ENCODE measurements at regions not wholly inside any gene's neighbourhood (a gene's known extent, or its start where the extent isn't known, plus 50 kb on each side); places are given as distances from the start of the nearest gene placed in this dataset.
A peak's percentile ranks its signal among the peaks of the same experiment; 100 is the strongest.

DNA sequence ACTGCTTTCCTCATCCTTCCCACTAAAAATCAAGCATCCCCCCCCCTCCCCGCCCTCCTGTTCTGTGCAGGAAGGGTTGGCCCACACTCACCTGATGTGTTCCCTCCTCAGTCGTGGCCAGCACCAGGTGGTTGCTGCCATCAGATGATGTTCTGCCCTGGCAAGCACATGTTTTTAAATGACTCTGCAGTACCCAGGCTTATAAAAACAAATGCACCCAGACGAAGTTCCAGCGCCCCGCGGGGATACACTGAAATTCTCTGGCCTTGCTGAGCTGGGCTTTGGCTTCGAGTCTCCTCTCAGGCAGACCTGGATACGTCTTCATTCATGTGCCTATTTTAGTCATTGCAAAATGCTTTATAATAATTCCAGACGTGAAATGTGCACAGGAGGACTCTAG lies 316.3 kb downstream of the DLEU7 start:
- H3K27me3 Mint-ChIP-seq = no peaks in the 10 kb centered on the region
- no peaks in the 10 kb centered on the region for H3K36me3 ChIP-seq (ENCODE audit: control insufficient read depth in 2 of 2, extremely low read depth in 1 of 2, insufficient read depth in 1 of 2, low read length in 1 of 2)
- H3K36me3 Mint-ChIP-seq = no peaks in the 10 kb centered on the region
- ATAC-seq (replicated peaks in 1 of 4) = no peak
- ChIA-PET POLR2A (interaction anchor here in 1 of 2 donors (0.6 kb wide), 2 partner anchors 40 to 368 kb away, joined by 3 read pairs; no protein-coding TSS in a partner anchor), CTCF (no interaction called here)
- 63% methylated on average over 6 of the region's 9 CpGs for WGBS (ENCODE audit: insufficient coverage)
- no peaks in the 10 kb centered on the region for H3K9me3 ChIP-seq
- DNase-seq = no peak
- H3K27ac ChIP-seq (ENCODE audit: low read length) = no peak overlapping the region
- H3K9me3 Mint-ChIP-seq = no peaks in the 10 kb centered on the region
- peaks cover 28 to 37% (median 28%) of the 10 kb centered on the region in 3 donors for H3K4me1 Mint-ChIP-seq
- H3K4me1 ChIP-seq (ENCODE audit: control insufficient read depth in 1 of 2, extremely low read depth in 1 of 2, insufficient read depth in 2 of 2, low read length in 2 of 2) = peaks cover 9 to 10% of the 10 kb centered on the region in 2 experiments
- no peak overlapping the region for H3K27ac Mint-ChIP-seq
- H3K4me3 Mint-ChIP-seq = no peak overlapping the region
- H3K4me3 ChIP-seq (ENCODE audit: control insufficient read depth in 1 of 2, extremely low read depth in 1 of 2, low read length in 1 of 2) = no peak overlapping the region
- peaks cover 0 to 2% of the 10 kb centered on the region in 2 experiments for H3K27me3 ChIP-seq (replicated peaks in 1 of 2; ENCODE audit: control insufficient read depth in 2 of 2, extremely low read depth in 1 of 2, insufficient read depth in 2 of 2, low read length in 1 of 2)

DNA sequence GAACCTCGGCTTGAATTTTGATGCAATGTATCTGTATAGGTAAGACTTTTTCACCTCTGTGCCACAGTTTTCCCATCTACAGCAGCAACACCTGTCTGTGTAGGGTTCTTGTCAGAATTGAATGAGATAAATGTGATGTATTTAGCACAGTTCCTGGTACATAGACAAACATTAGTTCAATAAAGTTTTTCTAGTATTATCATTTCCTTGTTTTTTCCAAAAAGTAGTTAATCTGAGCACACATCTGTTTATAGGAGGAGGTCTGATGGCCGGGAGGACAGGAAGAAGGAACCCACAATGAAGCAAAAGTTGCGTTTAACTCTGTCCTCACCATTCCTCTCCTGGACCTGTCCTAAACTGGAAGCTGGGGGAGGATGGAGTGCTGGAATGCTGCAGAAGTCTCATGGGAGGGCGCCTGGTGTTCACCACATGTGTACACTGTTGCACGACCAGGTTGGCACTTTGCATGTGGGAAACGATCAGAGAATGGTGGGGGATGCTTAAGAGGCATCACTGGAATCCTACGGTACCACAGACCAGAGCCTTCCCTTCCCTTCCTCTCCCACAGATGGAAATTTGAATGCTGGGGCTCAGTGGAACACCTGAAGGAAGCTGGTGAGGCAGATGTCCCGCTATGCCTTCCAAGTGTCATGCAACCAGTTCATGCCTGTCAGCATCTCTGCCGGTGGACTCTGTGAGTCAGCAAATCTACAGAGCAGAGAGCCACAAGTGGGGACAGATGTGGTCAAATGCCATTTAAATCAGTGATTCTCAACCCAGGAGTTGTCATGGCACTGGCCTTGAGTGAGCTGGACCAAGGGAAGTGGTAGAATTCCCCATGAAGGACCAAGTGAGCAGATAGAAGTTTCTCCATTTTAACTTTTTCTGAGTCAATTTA lies 315.6 kb downstream of the DLEU7 start:
- Histone ChIP-seq H3K27ac (ENCODE audit: low read length) (no peak overlapping the region), H3K4me1 (ENCODE audit: control insufficient read depth in 1 of 2, extremely low read depth in 1 of 2, insufficient read depth in 2 of 2, low read length in 2 of 2) (peaks cover 9 to 10% of the 10 kb centered on the region in 2 experiments), H3K4me3 (ENCODE audit: control insufficient read depth in 1 of 2, extremely low read depth in 1 of 2, low read length in 1 of 2) (no peak overlapping the region), H3K36me3 (ENCODE audit: control insufficient read depth in 2 of 2, extremely low read depth in 1 of 2, insufficient read depth in 1 of 2, low read length in 1 of 2) (no peaks in the 10 kb centered on the region), H3K9me3 (no peaks in the 10 kb centered on the region), H3K27me3 (replicated peaks in 1 of 2; ENCODE audit: control insufficient read depth in 2 of 2, extremely low read depth in 1 of 2, insufficient read depth in 2 of 2, low read length in 1 of 2) (peaks cover 0 to 2% of the 10 kb centered on the region in 2 experiments)
- Mint-ChIP-seq H3K27me3 (no peaks in the 10 kb centered on the region), H3K36me3 (no peaks in the 10 kb centered on the region), H3K9me3 (no peaks in the 10 kb centered on the region), H3K4me3 (no peak overlapping the region), H3K27ac (peak overlapping the region in 1 of 2 donors; percentile 45), H3K4me1 (peaks cover 28 to 37% (median 28%) of the 10 kb centered on the region in 3 donors)
- DNase-seq (no peak), ATAC-seq (replicated peaks in 1 of 4) (no peak)
- POLR2A ChIA-PET = no interaction called here
- WGBS (ENCODE audit: insufficient coverage) = 48% methylated on average over 2 of the region's 9 CpGs
- CTCF ChIA-PET = interaction anchor here in 1 of 2 donors (2.1 kb wide), 1 partner anchor 551 kb away, joined by 10 read pairs; no protein-coding TSS in a partner anchor

DNA sequence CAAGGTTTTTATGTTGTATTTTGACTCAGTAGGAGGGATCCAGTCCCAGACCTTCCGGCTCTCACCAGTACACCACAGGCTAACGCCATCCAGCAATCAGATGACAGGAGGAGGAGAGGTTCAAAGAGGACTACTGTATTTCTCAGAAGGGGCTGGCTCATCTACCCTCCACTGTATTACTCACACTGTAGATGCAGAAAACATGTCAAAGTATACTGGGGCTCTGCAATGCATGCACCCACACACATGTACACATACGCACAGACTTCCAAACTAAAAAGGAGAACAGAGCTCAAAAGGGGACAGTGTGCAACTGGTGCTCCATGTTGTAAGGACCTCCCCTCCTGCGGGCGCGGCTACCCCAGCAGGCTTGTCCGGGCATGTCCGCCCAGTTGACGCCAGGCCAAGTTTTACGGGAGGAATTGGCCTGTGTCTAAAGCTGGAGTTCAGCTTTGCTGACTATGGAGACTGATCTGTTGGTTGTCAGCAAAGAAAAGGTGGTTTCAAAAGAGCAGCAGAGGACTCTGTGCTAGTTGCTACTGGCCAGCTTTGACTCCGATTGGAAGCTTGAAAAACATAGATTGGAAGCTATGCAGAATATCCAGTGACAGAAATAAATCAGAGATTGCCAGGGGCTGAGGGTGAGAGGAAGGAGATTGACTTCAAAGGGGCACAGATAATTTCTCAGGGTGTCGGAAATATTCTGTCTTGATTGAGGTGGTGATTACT lies 314.2 kb downstream of the DLEU7 start:
- H3K36me3 Mint-ChIP-seq = peaks cover 5% of the 10 kb centered on the region
- DNase-seq (no peak), ATAC-seq (replicated peaks in 1 of 4) (peak; percentile 31 to 69 (median 50))
- H3K36me3 ChIP-seq (ENCODE audit: control insufficient read depth in 2 of 2, extremely low read depth in 1 of 2, insufficient read depth in 1 of 2, low read length in 1 of 2) = no peaks in the 10 kb centered on the region
- H3K27ac ChIP-seq (ENCODE audit: low read length) = no peak overlapping the region
- ChIA-PET CTCF (interaction anchor here in 1 of 2 donors (2.1 kb wide), 1 partner anchor 552 kb away, joined by 10 read pairs; no protein-coding TSS in a partner anchor), POLR2A (no interaction called here)
- H3K4me3 Mint-ChIP-seq = peak overlapping the region in 1 of 3 donors; percentile 4
- no peak overlapping the region for H3K4me3 ChIP-seq (ENCODE audit: control insufficient read depth in 1 of 2, extremely low read depth in 1 of 2, low read length in 1 of 2)
- WGBS (ENCODE audit: insufficient coverage) = 92% methylated on average over 9 of the region's 12 CpGs
- H3K27ac Mint-ChIP-seq = peak overlapping the region; percentile 11 to 64
- H3K4me1 ChIP-seq (ENCODE audit: control insufficient read depth in 1 of 2, extremely low read depth in 1 of 2, insufficient read depth in 2 of 2, low read length in 2 of 2) = peaks cover 9 to 10% of the 10 kb centered on the region in 2 experiments
- H3K4me1 Mint-ChIP-seq = peaks cover 28 to 37% (median 28%) of the 10 kb centered on the region in 3 donors
- no peaks in the 10 kb centered on the region for H3K27me3 Mint-ChIP-seq
- H3K9me3 ChIP-seq = peaks cover 2% of the 10 kb centered on the region
- H3K9me3 Mint-ChIP-seq = peaks cover 0 to 5% (median 4%) of the 10 kb centered on the region in 3 donors
- H3K27me3 ChIP-seq (replicated peaks in 1 of 2; ENCODE audit: control insufficient read depth in 2 of 2, extremely low read depth in 1 of 2, insufficient read depth in 2 of 2, low read length in 1 of 2) = no peaks in the 10 kb centered on the region

DNA sequence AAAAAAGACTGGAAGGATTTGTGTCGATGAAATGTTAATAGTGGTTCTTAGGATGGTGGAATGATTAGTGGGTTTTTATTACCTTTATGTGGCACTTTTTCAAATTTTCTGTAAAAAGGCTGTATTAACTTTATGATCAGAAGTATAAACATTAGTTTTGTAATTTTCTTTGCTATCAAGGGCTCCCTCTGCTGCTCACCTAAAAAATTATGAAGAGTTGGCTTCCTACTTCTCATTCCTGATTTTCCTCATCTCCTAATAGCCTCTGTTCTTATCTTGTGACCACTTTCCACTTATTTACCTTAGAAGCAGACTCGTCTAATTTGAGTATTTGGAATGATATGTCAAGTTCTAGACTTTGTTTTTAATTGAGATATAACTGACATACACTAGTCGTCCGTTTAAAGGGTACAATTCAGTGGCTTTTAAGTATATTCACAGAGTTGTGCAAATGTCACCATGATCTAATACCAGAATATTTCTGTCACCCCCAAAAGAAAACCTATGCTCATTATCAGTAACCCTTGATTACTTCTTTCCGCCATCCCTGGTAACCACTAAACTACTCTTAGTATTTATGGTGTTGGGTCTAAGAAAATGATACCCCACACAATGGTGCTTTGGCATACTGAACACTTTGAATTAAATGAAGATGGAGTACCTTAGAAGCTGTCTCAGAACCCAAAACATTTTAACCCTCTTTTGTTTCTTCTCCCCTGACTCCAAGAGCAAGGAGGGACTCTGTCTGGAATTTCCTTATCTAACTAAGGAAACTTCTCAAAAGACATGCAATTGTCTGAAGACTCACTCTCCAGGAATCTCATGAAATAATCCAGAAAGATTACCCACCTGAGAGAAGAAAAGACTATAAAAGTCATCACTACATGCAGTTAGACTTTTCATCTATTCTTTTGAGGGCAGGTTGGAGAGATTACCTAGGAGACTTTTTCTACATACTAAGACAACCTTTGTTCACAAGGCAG lies 311.3 kb downstream of the DLEU7 start:
- no peak overlapping the region for H3K4me3 ChIP-seq (ENCODE audit: control insufficient read depth in 1 of 2, extremely low read depth in 1 of 2, low read length in 1 of 2)
- ChIA-PET POLR2A (no interaction called here), CTCF (interaction anchor here in 1 of 2 donors (0.7 to 2.1 kb wide), 3 partner anchors 166 to 556 kb away, joined by 3 to 9 read pairs (median 7); no protein-coding TSS in a partner anchor)
- Mint-ChIP-seq H3K9me3 (peaks cover 12 to 29% (median 23%) of the 10 kb centered on the region in 3 donors), H3K36me3 (peaks cover 17% of the 10 kb centered on the region), H3K4me1 (peaks cover 19 to 24% (median 20%) of the 10 kb centered on the region in 3 donors), H3K27ac (no peak overlapping the region), H3K27me3 (no peaks in the 10 kb centered on the region), H3K4me3 (no peak overlapping the region)
- no peaks in the 10 kb centered on the region for H3K27me3 ChIP-seq (replicated peaks in 1 of 2; ENCODE audit: control insufficient read depth in 2 of 2, extremely low read depth in 1 of 2, insufficient read depth in 2 of 2, low read length in 1 of 2)
- H3K4me1 ChIP-seq (ENCODE audit: control insufficient read depth in 1 of 2, extremely low read depth in 1 of 2, insufficient read depth in 2 of 2, low read length in 2 of 2) = peaks cover 3 to 5% of the 10 kb centered on the region in 2 experiments
- no peak for ATAC-seq (replicated peaks in 1 of 4)
- H3K36me3 ChIP-seq (ENCODE audit: control insufficient read depth in 2 of 2, extremely low read depth in 1 of 2, insufficient read depth in 1 of 2, low read length in 1 of 2) = no peaks in the 10 kb centered on the region
- H3K27ac ChIP-seq (ENCODE audit: low read length) = no peak overlapping the region
- no CpG with 5 or more reads among the region's 5 CpGs for WGBS (ENCODE audit: insufficient coverage)
- peak in 1 of 35 experiments; percentile 31 for DNase-seq
- peaks cover 7% of the 10 kb centered on the region for H3K9me3 ChIP-seq

DNA sequence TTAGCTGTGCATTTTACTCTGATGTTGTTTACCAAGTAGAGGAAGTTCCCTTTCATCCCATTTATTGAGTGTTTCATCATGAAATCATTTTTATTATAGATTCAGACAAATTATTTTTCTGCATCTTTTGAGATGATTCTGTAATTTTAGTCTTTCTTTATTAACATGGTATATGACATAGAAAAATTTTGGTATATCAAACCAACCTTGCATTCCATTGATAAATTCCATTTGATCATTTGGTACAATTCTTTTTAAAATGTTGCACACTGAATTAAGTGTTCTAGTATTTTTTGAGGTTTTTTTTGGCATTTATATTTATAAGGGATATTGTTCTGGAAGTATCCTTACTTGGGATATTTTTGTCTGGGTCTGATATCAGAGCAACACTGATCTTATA lies 308.4 kb downstream of the DLEU7 start:
- Histone ChIP-seq H3K4me1 (ENCODE audit: control insufficient read depth in 1 of 2, extremely low read depth in 1 of 2, insufficient read depth in 2 of 2, low read length in 2 of 2) (no peaks in the 10 kb centered on the region), H3K27ac (ENCODE audit: low read length) (no peak overlapping the region), H3K27me3 (replicated peaks in 1 of 2; ENCODE audit: control insufficient read depth in 2 of 2, extremely low read depth in 1 of 2, insufficient read depth in 2 of 2, low read length in 1 of 2) (no peaks in the 10 kb centered on the region), H3K4me3 (ENCODE audit: control insufficient read depth in 1 of 2, extremely low read depth in 1 of 2, low read length in 1 of 2) (no peak overlapping the region), H3K36me3 (ENCODE audit: control insufficient read depth in 2 of 2, extremely low read depth in 1 of 2, insufficient read depth in 1 of 2, low read length in 1 of 2) (no peaks in the 10 kb centered on the region), H3K9me3 (peaks cover 7% of the 10 kb centered on the region)
- Mint-ChIP-seq H3K27me3 (no peaks in the 10 kb centered on the region), H3K36me3 (peaks cover 22% of the 10 kb centered on the region), H3K4me1 (no peaks in the 10 kb centered on the region), H3K4me3 (no peak overlapping the region), H3K9me3 (peaks cover 16 to 43% (median 28%) of the 10 kb centered on the region in 3 donors), H3K27ac (no peak overlapping the region)
- DNase-seq = no peak
- POLR2A ChIA-PET = interaction anchor here in 1 of 2 donors (0.8 kb wide), 1 partner anchor 98 kb away, joined by 3 read pairs; no protein-coding TSS in a partner anchor
- CTCF ChIA-PET = no interaction called here
- no peak for ATAC-seq (replicated peaks in 1 of 4)

Data from T-cell (primary cell).